ENCODE measurements at regions not wholly inside any gene's neighbourhood (a gene's known extent, or its start where the extent isn't known, plus 50 kb on each side); places are given as distances from the start of the nearest gene placed in this dataset.

- Mint-ChIP-seq H3K9me3 (no peaks in the 10 kb centered on the region), H3K27me3 (ENCODE audit: insufficient read depth) (no peaks in the 10 kb centered on the region), H3K4me1 (no peaks in the 10 kb centered on the region), H3K4me3 (no peak overlapping the region), H3K27ac (no peak overlapping the region), H3K36me3 (ENCODE audit: low read depth) (no peaks in the 10 kb centered on the region)
- Histone ChIP-seq H3K4me3 (ENCODE audit: low read length) (no peak overlapping the region), H3K9me3 (ENCODE audit: control insufficient read depth, low read length) (no peaks in the 10 kb centered on the region), H3K36me3 (ENCODE audit: control insufficient read depth, insufficient read depth, low read length) (no peaks in the 10 kb centered on the region), H3K27ac (ENCODE audit: low read depth, low read length) (no peak overlapping the region), H3K27me3 (ENCODE audit: control insufficient read depth, insufficient read depth, low read length, poor library complexity, severe bottlenecking) (peaks cover 1% of the 10 kb centered on the region), H3K4me1 (ENCODE audit: control insufficient read depth, insufficient read depth, low read length) (no peaks in the 10 kb centered on the region), H3K9ac (ENCODE audit: extremely low read depth, low read length, poor library complexity, severe bottlenecking) (no peak overlapping the region)
- whole genome bisulfite sequencing, 2 experiments (ENCODE audit: insufficient coverage in 1 of 2, insufficient read length in 1 of 2): 49 to 100% methylated on average over 1 to 3 of the region's 3 CpGs
- DNase-seq: no peak
- no peak for TF ChIP-seq CTCF (conservative IDR thresholded peaks at IDR 0.05)
Measured at GRCh38 chr21:28423521-28424190, 569.0 kb downstream of the LTN1 start.

DNA sequence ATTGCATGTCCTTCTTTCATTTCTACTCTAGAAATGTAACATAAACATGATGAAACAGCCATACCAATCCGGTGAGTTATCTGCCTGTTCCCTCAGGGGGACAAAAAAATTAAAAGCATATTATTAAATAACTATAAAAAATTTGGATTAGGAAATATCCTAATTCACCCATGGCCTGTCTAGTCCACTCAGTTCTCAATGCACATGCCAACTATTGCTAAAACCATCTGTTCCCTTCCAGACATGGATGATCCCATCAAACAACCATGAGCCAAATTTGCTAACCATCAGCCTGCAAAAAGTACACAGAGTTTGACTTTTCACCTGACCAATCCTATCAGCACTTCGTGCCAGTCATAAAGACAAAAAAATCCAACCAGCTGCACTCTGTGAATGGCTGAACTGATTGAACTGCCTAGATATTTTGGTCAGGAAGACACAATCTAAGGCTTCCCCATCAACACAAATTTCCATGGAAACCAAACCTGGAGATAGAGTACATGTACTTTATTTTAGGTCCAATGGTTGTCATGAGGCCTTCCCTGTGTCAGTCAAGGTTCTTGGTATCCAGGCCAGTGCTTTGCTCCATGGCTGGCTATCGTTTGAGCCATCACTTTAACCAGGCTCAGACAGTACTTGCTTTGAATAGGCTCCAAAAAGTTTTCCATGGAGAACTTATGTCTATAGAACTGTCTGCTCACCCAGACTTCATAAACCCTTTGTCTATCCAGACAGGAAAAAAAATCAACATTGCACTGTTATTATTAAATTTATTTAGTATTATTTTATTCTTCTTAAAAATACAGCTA is 570.8 kb downstream of the LTN1 start:
- Mint-ChIP-seq H3K36me3 (ENCODE audit: low read depth) (no peaks in the 10 kb centered on the region), H3K4me1 (no peaks in the 10 kb centered on the region), H3K9me3 (no peaks in the 10 kb centered on the region), H3K27me3 (ENCODE audit: insufficient read depth) (no peaks in the 10 kb centered on the region), H3K27ac (no peak overlapping the region), H3K4me3 (no peak overlapping the region)
- 94 to 100% methylated on average over 2 of the region's 3 CpGs for WGBS, 2 experiments (ENCODE audit: insufficient coverage in 1 of 2, insufficient read length in 1 of 2)
- H3K27me3 ChIP-seq (ENCODE audit: control insufficient read depth, insufficient read depth, low read length, poor library complexity, severe bottlenecking): peaks cover 6% of the 10 kb centered on the region
- no peaks in the 10 kb centered on the region for H3K9me3 ChIP-seq (ENCODE audit: control insufficient read depth, low read length)
- no peak overlapping the region for H3K27ac ChIP-seq (ENCODE audit: low read depth, low read length)
- no peaks in the 10 kb centered on the region for H3K36me3 ChIP-seq (ENCODE audit: control insufficient read depth, insufficient read depth, low read length)
- no peaks in the 10 kb centered on the region for H3K4me1 ChIP-seq (ENCODE audit: control insufficient read depth, insufficient read depth, low read length)
- no peak for TF ChIP-seq CTCF (conservative IDR thresholded peaks at IDR 0.05)
- no peak for DNase-seq
- H3K9ac ChIP-seq (ENCODE audit: extremely low read depth, low read length, poor library complexity, severe bottlenecking): no peak overlapping the region
- H3K4me3 ChIP-seq (ENCODE audit: low read length): no peak overlapping the region

GRCh38 chr21:28419811-28420210 is 572.9 kb downstream of the LTN1 start:
- Histone ChIP-seq H3K27ac (ENCODE audit: low read depth, low read length) (no peak overlapping the region), H3K27me3 (ENCODE audit: control insufficient read depth, insufficient read depth, low read length, poor library complexity, severe bottlenecking) (peaks cover 6% of the 10 kb centered on the region), H3K4me1 (ENCODE audit: control insufficient read depth, insufficient read depth, low read length) (no peaks in the 10 kb centered on the region), H3K9ac (ENCODE audit: extremely low read depth, low read length, poor library complexity, severe bottlenecking) (no peak overlapping the region), H3K4me3 (ENCODE audit: low read length) (no peak overlapping the region), H3K36me3 (ENCODE audit: control insufficient read depth, insufficient read depth, low read length) (no peaks in the 10 kb centered on the region), H3K9me3 (ENCODE audit: control insufficient read depth, low read length) (no peaks in the 10 kb centered on the region)
- TF ChIP-seq CTCF (conservative IDR thresholded peaks at IDR 0.05): no peak
- Mint-ChIP-seq H3K27ac (no peak overlapping the region), H3K27me3 (ENCODE audit: insufficient read depth) (no peaks in the 10 kb centered on the region), H3K4me1 (no peaks in the 10 kb centered on the region), H3K36me3 (ENCODE audit: low read depth) (no peaks in the 10 kb centered on the region), H3K4me3 (no peak overlapping the region), H3K9me3 (no peaks in the 10 kb centered on the region)
- no peak for DNase-seq
- WGBS, 2 experiments (ENCODE audit: insufficient coverage in 1 of 2, insufficient read length in 1 of 2): 80 to 95% methylated on average over 1 of the region's 2 CpGs

Data from endodermal cell (in vitro differentiated cells).